ENCODE measurements at regions not wholly inside any gene's neighbourhood (a gene's known extent, or its start where the extent isn't known, plus 50 kb on each side); places are given as distances from the start of the nearest gene placed in this dataset.
"Not testable (repeated sequence)": the region's sequence is repeated elsewhere in the genome, so short reads cannot be mapped to it uniquely, and the experiment has no call there.

DNA sequence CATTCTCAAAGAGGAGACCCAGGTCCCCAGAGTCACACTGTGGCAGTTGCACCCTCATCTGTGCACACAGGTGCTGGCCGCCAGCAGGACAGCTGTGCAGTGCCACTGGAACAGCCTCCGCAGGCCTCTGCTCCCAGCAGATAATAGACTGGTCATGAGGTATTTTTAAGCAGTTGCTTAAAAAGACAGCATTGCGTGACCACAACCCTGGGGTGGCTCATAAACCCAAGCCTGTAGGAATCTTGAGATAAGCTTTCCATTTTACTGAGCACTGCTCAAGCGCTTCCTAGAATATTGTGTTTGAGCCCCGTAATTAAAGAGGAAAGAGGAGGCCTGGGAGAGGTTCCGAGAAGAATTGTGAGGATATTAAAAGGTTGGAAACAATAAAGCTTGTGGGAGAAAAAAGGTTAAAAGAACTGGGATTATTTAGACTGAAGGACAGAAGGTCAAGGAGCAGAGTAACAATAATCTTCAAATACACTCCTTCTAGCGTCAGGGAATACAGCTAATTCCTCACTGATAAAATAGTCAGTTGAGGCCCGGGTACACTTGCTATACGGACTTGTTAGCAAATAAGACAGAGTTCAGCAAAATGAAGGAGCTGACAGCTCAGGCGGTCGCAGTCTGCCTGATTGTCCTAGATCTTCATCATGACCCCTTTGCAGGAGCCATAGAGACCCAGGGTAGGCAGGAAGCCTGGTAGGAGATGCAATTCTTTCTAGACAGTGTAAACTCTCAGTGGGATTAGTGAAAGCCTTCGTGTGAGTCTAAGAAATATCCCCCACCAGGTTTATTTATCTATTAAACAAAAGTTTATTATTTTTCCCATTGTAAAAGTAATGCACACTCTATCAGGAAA, 86.2 kb upstream of the KIT start:
- no peak overlapping the region for H3K4me3 ChIP-seq
- H3K27me3 ChIP-seq, result no peaks in the 10 kb centered on the region
- no peaks in the 10 kb centered on the region for H3K9me3 ChIP-seq
- no peaks in the 10 kb centered on the region for H3K36me3 ChIP-seq
- no peak for DNase-seq

DNA sequence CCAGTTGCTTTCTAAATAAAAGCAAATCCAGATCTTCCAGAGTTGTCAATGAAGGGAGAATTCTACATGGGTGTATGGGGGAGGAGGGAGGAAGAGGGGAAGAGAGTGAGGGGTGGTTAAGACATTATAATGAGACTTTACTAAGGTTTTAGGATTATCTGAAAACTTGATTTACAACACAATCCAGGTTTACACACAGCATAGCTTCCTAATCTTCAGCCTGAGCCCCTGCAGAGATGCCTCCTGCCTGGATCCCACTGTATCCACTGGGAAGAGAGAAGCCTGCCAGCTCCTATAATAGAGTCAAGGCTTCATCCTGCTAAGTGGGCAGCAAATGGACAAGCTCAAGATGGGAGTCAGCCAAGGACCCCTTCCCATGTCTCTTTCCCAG, 85.6 kb upstream of the KIT start:
- Histone ChIP-seq H3K9me3 (no peaks in the 10 kb centered on the region), H3K36me3 (no peaks in the 10 kb centered on the region), H3K27me3 (no peaks in the 10 kb centered on the region), H3K4me3 (no peak overlapping the region)
- no peak for DNase-seq

DNA sequence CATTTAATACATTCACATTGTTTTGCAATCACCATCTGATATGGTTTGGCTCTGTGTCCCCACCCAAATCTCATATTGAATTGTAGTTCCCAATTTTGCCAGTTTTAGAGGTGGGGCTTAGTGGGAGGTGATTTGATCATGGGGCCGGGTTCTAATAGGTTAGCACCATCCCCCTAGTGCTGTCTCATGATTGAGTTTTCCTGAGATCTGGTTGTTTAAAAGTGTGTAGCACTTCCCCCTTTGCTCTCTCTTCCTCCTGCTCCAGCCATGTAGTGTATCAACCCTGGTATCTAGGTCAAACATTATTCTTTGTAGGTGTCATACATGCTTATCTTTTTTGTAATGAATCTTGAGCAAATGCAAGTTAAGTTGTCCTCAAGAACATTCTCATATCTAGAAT, 83.3 kb upstream of the KIT start:
- no peaks in the 10 kb centered on the region for H3K9me3 ChIP-seq
- DNase-seq, result no peak
- H3K27me3 ChIP-seq, result no peaks in the 10 kb centered on the region
- H3K36me3 ChIP-seq, result no peaks in the 10 kb centered on the region
- H3K4me3 ChIP-seq, result no peak overlapping the region

DNA sequence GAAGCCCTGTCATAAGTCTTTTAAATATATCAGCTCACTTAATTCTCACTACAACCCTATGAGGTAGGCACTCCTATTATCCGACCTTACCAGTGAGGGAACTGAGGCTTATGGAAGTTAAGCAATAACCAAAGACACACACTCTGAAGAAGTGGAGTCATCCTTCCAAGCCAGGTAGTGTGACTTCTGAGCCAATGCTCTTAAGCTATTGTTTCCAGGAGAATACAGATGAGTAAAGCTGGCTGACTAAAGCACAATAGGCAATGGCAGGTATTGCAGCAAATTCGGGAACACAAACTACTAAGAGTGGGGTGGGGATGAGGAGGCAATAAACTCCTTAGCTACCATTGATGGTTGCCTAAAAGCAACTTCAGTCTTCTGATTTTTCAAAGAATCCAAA, 81.8 kb upstream of the KIT start:
- no peaks in the 10 kb centered on the region for H3K9me3 ChIP-seq
- DNase-seq, result no peak
- no peaks in the 10 kb centered on the region for H3K36me3 ChIP-seq
- H3K27me3 ChIP-seq, result no peaks in the 10 kb centered on the region
- H3K4me3 ChIP-seq, result no peak overlapping the region

DNA sequence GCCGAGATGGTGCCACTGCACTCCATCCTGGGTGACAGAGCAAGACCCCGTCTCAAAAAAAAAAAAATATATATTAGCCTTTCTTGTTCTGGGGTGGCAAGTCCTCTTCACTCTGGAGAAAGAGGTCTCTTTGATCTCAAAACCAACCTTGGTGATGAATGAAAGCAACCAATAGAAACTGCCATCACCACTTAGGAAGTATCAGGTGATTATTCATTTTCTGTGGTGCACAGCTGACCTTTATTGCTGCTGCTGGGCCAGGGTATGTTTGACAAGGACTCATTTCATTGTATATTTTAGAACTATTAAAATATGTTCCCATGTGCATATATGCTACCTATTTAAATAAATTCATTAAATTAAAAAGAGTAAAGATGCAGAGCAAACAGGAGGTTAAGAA, 76.0 kb upstream of the KIT start:
- no peak for DNase-seq
- H3K36me3 ChIP-seq, result no peaks in the 10 kb centered on the region
- H3K4me3 ChIP-seq, result no peak overlapping the region
- H3K27me3 ChIP-seq, result no peaks in the 10 kb centered on the region
- no peaks in the 10 kb centered on the region for H3K9me3 ChIP-seq

DNA sequence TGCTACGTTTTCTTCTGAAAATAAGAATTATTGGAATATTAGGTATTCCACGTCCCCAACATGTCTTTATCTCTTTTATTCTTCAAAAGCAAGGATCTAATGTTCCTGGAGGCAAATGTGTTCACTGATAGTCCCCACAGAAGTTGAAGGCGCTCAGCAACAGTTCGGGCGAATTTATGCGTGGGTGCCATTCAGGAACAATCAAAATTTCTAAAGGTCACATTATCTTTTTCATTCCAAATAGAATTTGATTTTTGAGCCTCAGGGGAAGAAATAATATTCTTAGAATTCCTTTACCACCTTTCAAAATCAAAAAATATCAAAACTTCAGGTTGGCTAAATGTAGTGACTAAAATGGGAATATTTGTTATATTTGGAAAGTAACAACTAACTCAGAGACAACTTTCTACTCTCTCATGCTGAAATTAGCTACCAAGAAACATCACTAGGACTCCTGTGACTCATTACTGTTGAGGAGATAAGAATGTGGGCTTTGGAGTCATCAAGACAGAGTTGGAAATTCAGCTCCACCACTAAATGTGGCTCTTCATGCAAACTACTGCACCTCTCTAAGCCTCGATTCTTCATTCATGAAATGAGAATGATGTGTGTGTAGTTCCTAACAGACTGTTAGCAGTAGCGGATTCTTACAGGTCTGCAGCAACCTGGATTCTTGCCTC, 72.3 kb upstream of the KIT start:
- Histone ChIP-seq H3K27me3 (no peaks in the 10 kb centered on the region), H3K4me3 (no peak overlapping the region), H3K36me3 (no peaks in the 10 kb centered on the region), H3K9me3 (no peaks in the 10 kb centered on the region)
- DNase-seq, result no peak

DNA sequence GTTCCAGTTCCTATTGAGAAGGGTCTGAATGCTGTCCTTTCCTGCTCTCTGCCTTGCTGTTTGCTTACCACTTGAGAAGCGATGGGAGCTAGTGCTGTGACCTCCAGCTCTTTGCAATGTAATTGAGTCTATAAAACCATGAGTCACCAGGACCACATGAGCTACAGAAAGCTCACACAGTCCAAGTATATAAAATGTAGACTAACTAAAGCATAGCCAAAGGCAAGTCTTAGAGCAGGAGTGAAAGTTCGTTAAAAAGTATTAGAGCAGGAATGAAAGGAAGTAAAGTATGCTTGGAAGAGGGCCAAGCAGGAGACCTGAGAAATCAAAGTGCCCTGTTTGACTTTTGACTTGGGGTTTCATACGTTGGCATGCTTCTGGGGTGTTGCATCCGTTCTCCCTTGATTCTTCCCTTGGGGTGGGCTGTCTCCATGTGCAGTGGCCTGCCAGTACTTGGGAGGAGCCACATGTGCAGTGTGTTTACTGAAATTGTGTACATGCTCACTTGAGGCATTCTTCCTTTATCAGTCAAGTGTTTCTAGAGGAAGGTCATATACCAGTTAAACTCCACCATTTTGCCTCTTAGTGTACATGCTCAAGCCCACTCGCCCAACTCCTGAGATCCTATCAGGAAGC, 71.3 kb upstream of the KIT start:
- peak; percentile 31 for DNase-seq
- Histone ChIP-seq H3K27me3 (no peaks in the 10 kb centered on the region), H3K9me3 (no peaks in the 10 kb centered on the region), H3K36me3 (no peaks in the 10 kb centered on the region), H3K4me3 (no peak overlapping the region)

DNA sequence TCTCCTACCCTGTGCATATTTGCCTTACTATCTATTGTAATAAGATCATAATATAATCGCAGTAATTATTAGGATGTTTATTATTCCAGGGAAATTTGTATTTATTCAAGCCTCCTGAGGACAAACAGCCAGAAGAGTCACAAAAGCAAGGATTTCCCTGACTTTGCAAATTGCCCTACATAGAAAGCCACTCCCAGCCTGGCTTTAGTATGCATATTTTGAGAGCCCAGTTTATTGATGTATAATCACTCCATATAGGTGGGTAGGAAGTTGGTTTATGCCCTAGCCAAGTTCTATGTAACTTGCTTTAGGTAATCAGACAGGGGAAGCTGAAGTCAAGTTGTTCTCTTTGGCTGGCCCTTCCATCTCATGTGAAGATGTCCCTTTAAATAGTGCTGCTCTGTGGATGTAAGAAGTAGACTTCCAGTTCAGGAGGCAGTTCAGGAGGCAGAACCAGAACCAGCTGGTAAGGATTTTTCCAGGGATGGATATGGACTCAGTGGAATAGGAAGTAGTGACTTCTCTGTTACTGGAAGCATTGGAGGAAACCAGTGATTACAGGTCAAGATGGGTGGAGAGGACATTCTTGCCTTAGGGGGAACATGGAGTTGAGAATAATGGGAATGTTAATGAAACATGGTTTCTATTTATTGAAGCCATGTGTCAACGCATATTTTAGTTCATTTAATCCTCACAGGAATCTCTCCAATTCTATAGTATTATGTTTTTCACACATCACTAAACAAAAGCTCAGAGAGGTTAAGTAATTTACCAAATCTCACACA, 70.5 kb upstream of the KIT start:
- Histone ChIP-seq H3K9me3 (no peaks in the 10 kb centered on the region), H3K36me3 (no peaks in the 10 kb centered on the region), H3K27me3 (no peaks in the 10 kb centered on the region), H3K4me3 (no peak overlapping the region)
- DNase-seq, result no peak

DNA sequence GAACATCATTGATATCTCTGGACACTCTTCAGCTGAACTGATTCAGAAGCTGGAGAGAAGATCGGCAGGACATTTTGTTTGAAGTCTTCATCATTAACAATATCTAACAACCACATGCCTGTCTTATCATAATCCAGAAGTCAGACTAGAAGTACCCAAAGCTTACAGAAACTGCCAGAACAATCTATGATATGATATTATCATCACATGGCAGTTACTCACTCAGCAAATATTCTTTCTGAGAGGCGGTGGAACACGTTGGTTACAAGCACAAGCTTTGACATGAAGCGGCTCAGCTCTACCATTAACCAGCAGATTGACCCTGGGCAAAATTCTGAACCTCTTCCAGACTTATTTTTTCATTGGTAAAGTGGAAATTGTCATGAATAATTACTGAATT, 69.4 kb upstream of the KIT start:
- H3K4me3 ChIP-seq, result no peak overlapping the region
- no peak for DNase-seq

DNA sequence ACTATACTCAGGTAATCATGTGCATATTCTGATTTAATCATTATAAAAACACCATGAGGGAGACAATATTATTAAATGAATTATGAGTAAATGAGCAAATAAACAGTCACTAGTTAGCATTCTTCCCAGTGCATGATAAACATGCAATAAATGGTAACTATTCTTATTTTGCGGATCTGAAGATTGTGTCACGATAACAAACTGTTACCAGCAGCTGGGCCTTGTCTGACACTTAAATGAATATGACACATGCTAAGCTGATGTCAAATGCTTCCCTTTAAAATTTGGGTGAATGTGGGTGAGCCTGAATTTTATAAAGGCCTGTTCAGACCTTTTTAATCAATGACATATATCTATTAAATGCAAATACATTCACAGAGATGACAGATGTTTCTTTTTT, 68.2 kb upstream of the KIT start:
- no peak overlapping the region for H3K4me3 ChIP-seq
- DNase-seq, result no peak
- no peaks in the 10 kb centered on the region for H3K36me3 ChIP-seq
- no peaks in the 10 kb centered on the region for H3K27me3 ChIP-seq
- H3K9me3 ChIP-seq, result no peaks in the 10 kb centered on the region

More for the DNA sequence above, 69.4 kb upstream of the KIT start:
- Histone ChIP-seq H3K9me3 (no peaks in the 10 kb centered on the region), H3K36me3 (no peaks in the 10 kb centered on the region), H3K27me3 (no peaks in the 10 kb centered on the region)

DNA sequence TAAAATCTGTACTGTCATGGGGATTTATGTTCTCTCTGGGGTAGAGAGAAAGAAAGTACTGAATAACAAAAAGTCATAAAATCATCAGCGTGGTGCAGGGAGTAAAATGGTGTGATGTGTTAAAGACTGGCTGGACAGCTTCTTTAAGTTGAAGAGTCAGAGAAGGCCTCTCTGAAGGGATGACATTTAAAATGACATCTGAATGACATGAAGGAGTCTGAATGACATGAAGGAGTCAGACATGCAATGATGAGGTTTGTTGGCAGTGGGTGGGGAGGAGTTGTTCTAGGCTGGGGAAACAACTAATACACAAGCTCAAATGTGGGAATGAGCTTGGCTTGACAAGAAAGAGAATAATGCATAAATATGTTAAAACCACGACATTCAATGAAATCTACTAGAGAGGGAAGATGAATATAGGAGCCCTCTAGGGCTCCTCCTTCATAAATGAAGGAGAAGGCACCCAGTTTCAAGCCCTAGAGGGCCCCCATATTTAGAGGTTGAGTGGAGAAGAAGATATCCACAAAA, 63.9 kb upstream of the KIT start:
- no peaks in the 10 kb centered on the region for H3K36me3 ChIP-seq
- no peak for DNase-seq
- no peaks in the 10 kb centered on the region for H3K9me3 ChIP-seq
- H3K27me3 ChIP-seq, result no peaks in the 10 kb centered on the region
- no peak overlapping the region for H3K4me3 ChIP-seq

DNA sequence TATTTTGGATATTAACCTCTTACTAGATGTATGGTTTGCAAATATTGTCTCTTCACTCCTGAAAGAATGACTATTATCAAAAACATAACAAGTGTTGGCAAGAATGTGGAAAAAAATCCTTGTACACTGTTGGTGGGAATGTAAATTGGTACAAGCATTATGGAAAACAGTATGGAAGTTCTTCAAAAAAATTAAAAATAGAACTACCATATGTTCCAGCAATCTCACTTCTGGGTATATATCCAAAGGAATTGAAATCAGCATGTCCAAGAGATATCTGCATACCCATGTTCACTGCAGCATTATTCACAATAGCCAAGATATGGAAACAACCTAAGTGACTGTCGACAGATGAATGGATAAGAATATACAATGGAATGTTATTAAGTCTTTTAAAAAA, 61.6 kb upstream of the KIT start:
- no peaks in the 10 kb centered on the region for H3K36me3 ChIP-seq
- DNase-seq, result no peak
- no peaks in the 10 kb centered on the region for H3K27me3 ChIP-seq
- H3K4me3 ChIP-seq, result no peak overlapping the region
- H3K9me3 ChIP-seq, result no peaks in the 10 kb centered on the region

DNA sequence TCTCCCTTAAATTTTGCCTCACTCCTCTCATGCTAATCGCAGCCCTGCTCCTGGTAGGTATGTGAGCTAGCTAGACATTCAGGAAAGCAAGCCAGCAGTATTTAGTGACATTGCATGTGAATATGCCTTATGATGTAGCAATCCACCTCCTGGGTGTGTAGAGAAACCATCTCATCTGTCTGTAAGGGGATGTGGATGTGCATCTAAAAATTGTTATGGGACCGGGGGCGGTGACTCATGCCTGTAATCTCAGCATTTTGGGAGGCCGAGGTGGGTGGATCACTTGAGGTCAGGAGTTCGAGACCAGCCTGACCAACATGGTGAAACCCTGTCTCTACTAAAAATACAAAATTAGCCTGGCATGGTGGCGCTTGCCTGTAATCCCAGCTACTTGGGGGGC, 60.1 kb upstream of the KIT start:
- DNase-seq, H3K9me3 ChIP-seq, H3K36me3 ChIP-seq, H3K4me3 ChIP-seq, H3K27me3 ChIP-seq: not testable (repeated sequence)

DNA sequence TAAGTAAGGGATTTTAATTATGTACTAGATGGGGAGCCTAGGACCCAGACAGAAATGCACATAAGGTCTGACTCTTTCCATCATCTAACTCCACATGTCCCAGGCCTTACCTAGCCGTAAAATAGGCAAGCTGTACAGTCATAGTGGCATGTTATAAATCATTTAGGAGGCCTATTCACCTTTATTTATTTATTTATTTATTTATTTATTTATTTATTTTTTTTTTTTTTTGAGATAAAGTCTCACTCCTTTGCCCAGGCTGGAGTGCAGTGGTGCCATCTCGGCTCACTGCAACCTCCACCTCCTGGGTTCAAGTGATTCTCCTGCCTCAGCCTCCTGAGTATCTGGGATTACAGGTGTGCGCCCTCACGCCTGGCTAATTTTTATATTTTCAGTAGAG, 55.6 kb upstream of the KIT start:
- not testable (repeated sequence) for H3K36me3 ChIP-seq, H3K9me3 ChIP-seq, H3K27me3 ChIP-seq, DNase-seq, H3K4me3 ChIP-seq

DNA sequence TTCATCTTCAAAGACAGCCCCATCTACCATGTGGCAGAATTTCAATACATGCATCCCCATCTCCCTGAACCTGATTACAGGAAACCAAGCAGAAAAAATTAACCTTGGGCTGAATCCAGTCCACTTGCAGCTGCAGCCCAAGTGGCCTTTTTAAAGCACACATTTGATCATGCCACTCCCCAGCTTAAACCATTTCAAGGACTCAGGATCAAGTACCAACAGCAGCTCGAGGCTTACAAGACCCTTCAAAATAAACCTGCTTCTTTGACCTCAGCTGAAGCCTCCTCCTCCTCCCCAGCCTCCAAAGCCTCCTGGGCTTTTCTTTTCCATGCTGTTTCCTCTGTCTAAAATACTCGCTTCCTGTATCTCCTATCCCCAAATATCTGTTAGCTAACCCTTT, 50.7 kb upstream of the KIT start:
- no peaks in the 10 kb centered on the region for H3K9me3 ChIP-seq
- no peaks in the 10 kb centered on the region for H3K27me3 ChIP-seq
- H3K4me3 ChIP-seq, result no peak overlapping the region
- no peaks in the 10 kb centered on the region for H3K36me3 ChIP-seq
- no peak for DNase-seq

DNA sequence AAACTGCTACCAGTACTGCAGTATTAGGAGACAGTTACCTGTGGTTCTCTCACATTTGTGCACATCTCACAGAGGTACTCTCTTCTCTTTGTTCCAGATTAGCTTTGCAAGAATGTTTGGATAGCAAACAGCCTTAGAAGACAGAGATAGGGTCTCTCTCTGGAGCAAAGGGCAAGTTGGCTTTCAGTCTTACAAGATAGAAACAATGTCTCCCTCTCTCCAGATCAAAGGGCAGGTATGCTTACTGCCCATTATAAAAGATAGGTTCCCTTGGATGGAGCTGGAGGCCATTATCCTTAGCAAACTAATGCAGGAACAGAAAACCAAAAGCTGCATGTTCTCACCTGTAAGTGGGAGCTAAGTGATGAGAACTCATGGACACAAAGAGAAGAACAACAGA, 50.2 kb upstream of the KIT start:
- H3K9me3 ChIP-seq, result no peaks in the 10 kb centered on the region
- H3K4me3 ChIP-seq, result no peak overlapping the region
- no peaks in the 10 kb centered on the region for H3K36me3 ChIP-seq
- DNase-seq, result no peak
- no peaks in the 10 kb centered on the region for H3K27me3 ChIP-seq
